ENCODE measurements at regions not wholly inside any gene's neighbourhood (a gene's known extent, or its start where the extent isn't known, plus 50 kb on each side); places are given as distances from the start of the nearest gene placed in this dataset.

- H3K27ac ChIP-seq (ENCODE audit: low read depth in 1 of 2, low read length in 2 of 2), result no peak overlapping the region
- no peak for ATAC-seq (ENCODE audit: poor library complexity)
- no peak overlapping the region for H3K4me3 ChIP-seq (ENCODE audit: low read length)
- TF ChIP-seq CTCF (IDR thresholded peaks at IDR 0.05), result no peak
- DNase-seq, result no peak
- ChIA-PET CTCF (no interaction called here), POLR2A (no interaction called here)
- Mint-ChIP-seq H3K4me1 (ENCODE audit: low read depth) (no peaks in the 10 kb centered on the region), H3K27me3 (no peaks in the 10 kb centered on the region), H3K36me3 (ENCODE audit: low read depth) (peaks cover 7% of the 10 kb centered on the region), H3K9me3 (peaks cover 7% of the 10 kb centered on the region), H3K27ac (no peak overlapping the region), H3K4me3 (no peak overlapping the region)
- H3K4me1 ChIP-seq (ENCODE audit: insufficient read depth, low read length), result no peaks in the 10 kb centered on the region
- H3K27me3 ChIP-seq (ENCODE audit: control insufficient read depth in 1 of 2, insufficient read depth in 2 of 2, low read length in 2 of 2), result no peaks in the 10 kb centered on the region
- intact Hi-C loops (cut with DNase I, micrococcal nuclease), result no loop called here
- H3K36me3 ChIP-seq (ENCODE audit: insufficient read depth, low read length), result no peaks in the 10 kb centered on the region
- peaks cover 4 to 6% of the 10 kb centered on the region in 2 experiments for H3K9me3 ChIP-seq (ENCODE audit: control insufficient read depth in 1 of 2, insufficient read depth in 1 of 2, low read length in 2 of 2)
These were observed 70.2 kb upstream of the ATG10 start for GRCh38 chr5:81901586-81901985.

- no peaks in the 10 kb centered on the region for H3K27me3 Mint-ChIP-seq
- peaks cover 7% of the 10 kb centered on the region for H3K36me3 Mint-ChIP-seq (ENCODE audit: low read depth)
- ChIA-PET CTCF (no interaction called here), POLR2A (no interaction called here)
- no peak for TF ChIP-seq CTCF (IDR thresholded peaks at IDR 0.05)
- H3K4me1 Mint-ChIP-seq (ENCODE audit: low read depth), result no peaks in the 10 kb centered on the region
- Histone ChIP-seq H3K9me3 (ENCODE audit: control insufficient read depth in 1 of 2, insufficient read depth in 1 of 2, low read length in 2 of 2) (peaks cover 4 to 6% of the 10 kb centered on the region in 2 experiments), H3K36me3 (ENCODE audit: insufficient read depth, low read length) (no peaks in the 10 kb centered on the region), H3K27me3 (ENCODE audit: control insufficient read depth in 1 of 2, insufficient read depth in 2 of 2, low read length in 2 of 2) (no peaks in the 10 kb centered on the region), H3K4me1 (ENCODE audit: insufficient read depth, low read length) (no peaks in the 10 kb centered on the region), H3K4me3 (ENCODE audit: low read length) (no peak overlapping the region), H3K27ac (ENCODE audit: low read depth in 1 of 2, low read length in 2 of 2) (no peak overlapping the region)
- no peak overlapping the region for H3K4me3 Mint-ChIP-seq
- peaks cover 7% of the 10 kb centered on the region for H3K9me3 Mint-ChIP-seq
- H3K27ac Mint-ChIP-seq, result no peak overlapping the region
- intact Hi-C loops (cut with DNase I, micrococcal nuclease), result no loop called here
- DNase-seq (no peak), ATAC-seq (ENCODE audit: poor library complexity) (no peak)
These were observed 72.7 kb upstream of the ATG10 start for GRCh38 chr5:81899123-81899522.

GRCh38 chr5:81898403-81898802 is 73.4 kb upstream of the ATG10 start:
- no peak overlapping the region for H3K4me3 Mint-ChIP-seq
- Histone ChIP-seq H3K27ac (ENCODE audit: low read depth in 1 of 2, low read length in 2 of 2) (no peak overlapping the region), H3K4me1 (ENCODE audit: insufficient read depth, low read length) (no peaks in the 10 kb centered on the region), H3K4me3 (ENCODE audit: low read length) (no peak overlapping the region), H3K36me3 (ENCODE audit: insufficient read depth, low read length) (no peaks in the 10 kb centered on the region), H3K9me3 (ENCODE audit: control insufficient read depth in 1 of 2, insufficient read depth in 1 of 2, low read length in 2 of 2) (peaks cover 4 to 6% of the 10 kb centered on the region in 2 experiments), H3K27me3 (ENCODE audit: control insufficient read depth in 1 of 2, insufficient read depth in 2 of 2, low read length in 2 of 2) (no peaks in the 10 kb centered on the region)
- peaks cover 7% of the 10 kb centered on the region for H3K36me3 Mint-ChIP-seq (ENCODE audit: low read depth)
- intact Hi-C loops (cut with DNase I, micrococcal nuclease), result no loop called here
- TF ChIP-seq CTCF (IDR thresholded peaks at IDR 0.05), result no peak
- H3K27ac Mint-ChIP-seq, result no peak overlapping the region
- POLR2A ChIA-PET, result no interaction called here
- no peaks in the 10 kb centered on the region for H3K4me1 Mint-ChIP-seq (ENCODE audit: low read depth)
- H3K9me3 Mint-ChIP-seq, result peaks cover 7% of the 10 kb centered on the region
- H3K27me3 Mint-ChIP-seq, result no peaks in the 10 kb centered on the region
- CTCF ChIA-PET, result interaction anchor here (1.4 kb wide), 1 partner anchor 9 kb away, joined by 3 read pairs; no protein-coding TSS in a partner anchor
- DNase-seq (peak in 2 of 14 experiments; percentile 17 to 37), ATAC-seq (ENCODE audit: poor library complexity) (no peak)

All from CD4-positive, alpha-beta T cell (primary cell).